GM12878 (cell line): ENCODE measurements at regions not wholly inside any gene's neighbourhood (a gene's known extent, or its start where the extent isn't known, plus 50 kb on each side); places are given as distances from the start of the nearest gene placed in this dataset.

Source experiments
- ATAC-seq: fragments of 200-7000 bp; cut with Tn5 transposase; 3 replicates; pipeline ENCODE4 v1.9.1; 2020; ENCODE audit warnings: mild to moderate bottlenecking, moderate library complexity
- BruUV-seq: library from RNA; stranded (reverse); fragments of 400-500 nt; replicated peaks from 2 replicates; lab custom pipeline; 2021; lab: Mats Ljungman, UMichigan
- CTCF ChIA-PET: fragments of 300-600 bp; sonication (Branson Sonifier 250); formaldehyde crosslinking; extraction: SDS; loops from one replicate; lab custom pipeline; 2021; ENCODE audit warnings: inconsistent platforms; lab: Yijun Ruan, JAX
- POLR2A ChIA-PET: fragments of 350-600 bp; formaldehyde crosslinking; extraction: SDS; loops from one replicate; lab custom pipeline; 2021; ENCODE audit warnings: inconsistent platforms; lab: Charles Lee
- RAD21 ChIA-PET: fragments of 300-600 bp; sonication (Branson Sonifier 250); formaldehyde crosslinking; loops from one replicate; lab custom pipeline; 2023; ENCODE audit warnings: antibody characterized with exemption; ENCODE audit not compliant: unreplicated experiment; lab: Charles Lee
- SMC1A ChIA-PET: fragments of 300-600 bp; sonication (Branson Sonifier 250); formaldehyde crosslinking; loops from one replicate; lab custom pipeline; 2023; ENCODE audit not compliant: unreplicated experiment, uncharacterized antibody; lab: Charles Lee
- DNase-seq: peaks from one replicate; pipeline ENCODE4 v3.0.0-alpha.2; 2011; ENCODE audit warnings: low read depth, low spot score
- FAIRE-seq: peaks from 3 replicates; lab custom pipeline; 2011; peaks lifted over from hg19 to GRCh38; lab: Jason Lieb, UNC
- H2AFZ ChIP-seq: 2 replicates; pipeline ENCODE4 v1.6.0; 2011; ENCODE audit warnings: low read depth, low read length, control low read depth; ENCODE audit not compliant: control insufficient read depth
- H3K27ac ChIP-seq: 2 replicates; pipeline ENCODE4 v1.5.1; 2011; ENCODE audit warnings: control low read depth; ENCODE audit not compliant: control insufficient read depth, insufficient read depth
- H3K27me3 ChIP-seq, 2 experiments: replicated peaks in 1 of 2; 2 replicates each; pipeline versions ENCODE4 v1.6.0 to v1.6.1; 2011; ENCODE audit warnings: low read length in 1 of 2; ENCODE audit not compliant: control insufficient read depth in 2 of 2, insufficient read depth in 2 of 2
- H3K36me3 ChIP-seq, 2 experiments: 2 replicates each; pipeline ENCODE4 v1.5.1; 2011; ENCODE audit warnings: low read length in 1 of 2; ENCODE audit not compliant: control insufficient read depth in 2 of 2, insufficient read depth in 2 of 2
- H3K4me1 ChIP-seq: 2 replicates; pipeline ENCODE4 v1.6.1; 2011; ENCODE audit warnings: mild to moderate bottlenecking, low read length, moderate library complexity, mixed read lengths; ENCODE audit not compliant: control insufficient read depth, insufficient read depth
- H3K4me2 ChIP-seq: 2 replicates; pipeline ENCODE4 v1.6.0; 2011; ENCODE audit warnings: control low read depth; ENCODE audit not compliant: control insufficient read depth, insufficient read depth
- H3K4me3 ChIP-seq: fragments of 200-600 bp; sonication (generic); 2 replicates; pipeline ENCODE4 v1.5.1; 2016
- H3K79me2 ChIP-seq: 2 replicates; pipeline ENCODE4 v1.6.0; 2011; ENCODE audit warnings: low read length; ENCODE audit not compliant: control insufficient read depth, insufficient read depth
- H3K9ac ChIP-seq: 2 replicates; pipeline ENCODE4 v1.8.0; 2011; ENCODE audit warnings: low read length, control low read depth, mixed read lengths; ENCODE audit not compliant: control insufficient read depth, insufficient read depth
- H3K9me3 ChIP-seq: replicated peaks from 3 replicates; pipeline ENCODE4 v1.5.1; 2011; ENCODE audit warnings: mild to moderate bottlenecking, low read length; ENCODE audit not compliant: control insufficient read depth, insufficient read depth
- H4K20me1 ChIP-seq: 2 replicates; pipeline ENCODE4 v1.6.0; 2011; ENCODE audit not compliant: control insufficient read depth, insufficient read depth
- CHD4 ChIP-seq: fragments of 200-600 bp; sonication (generic); IDR thresholded peaks from 2 replicates; pipeline ENCODE4 v1.6.1; 2016; ENCODE audit warnings: mild to moderate bottlenecking
- CREB1 ChIP-seq: IDR thresholded peaks from 2 replicates; pipeline ENCODE4 v1.6.1; 2012; ENCODE audit warnings: low read depth, mild to moderate bottlenecking, inconsistent platforms
- FOS ChIP-seq: IDR thresholded peaks from 3 replicates; pipeline ENCODE4 v1.6.1; 2011; ENCODE audit warnings: borderline replicate concordance; ENCODE audit not compliant: insufficient read length; ENCODE audit errors: extremely low read depth
- HDAC6 ChIP-seq: fragments of 200-600 bp; sonication (generic); IDR thresholded peaks from one replicate; pipeline ENCODE4 v1.8.0; 2017; ENCODE audit warnings: antibody characterized with exemption; ENCODE audit not compliant: unreplicated experiment
- HSF1 ChIP-seq: fragments of 150-350 bp; IDR thresholded peaks from 2 replicates; pipeline ENCODE4 v1.6.1; 2014; ENCODE audit warnings: mild to moderate bottlenecking, low read depth, low read length
- POU2F2 ChIP-seq: IDR thresholded peaks from 3 replicates; pipeline ENCODE4 v1.6.1; 2011; ENCODE audit warnings: low read depth, mild to moderate bottlenecking, low read length, borderline replicate concordance
- RCOR1 ChIP-seq: conservative IDR thresholded peaks from 2 replicates; pipeline ENCODE4 v1.6.1; 2012; ENCODE audit warnings: low read depth, low read length, improper control_type of control experiment
- SIX5 ChIP-seq: IDR thresholded peaks from 2 replicates; pipeline ENCODE4 v1.6.1; 2011; ENCODE audit warnings: mild to moderate bottlenecking, low read depth, low read length, moderate library complexity; ENCODE audit not compliant: severe bottlenecking
- SMAD5 ChIP-seq: IDR thresholded peaks from 2 replicates; pipeline ENCODE4 v1.6.1; 2016; ENCODE audit warnings: antibody characterized with exemption, low read depth
- TARDBP ChIP-seq: IDR thresholded peaks from 2 replicates; pipeline ENCODE4 v1.6.1; 2016; ENCODE audit warnings: borderline replicate concordance
- TBL1XR1 ChIP-seq: IDR thresholded peaks from 2 replicates; pipeline ENCODE4 v1.6.1; 2012; ENCODE audit warnings: low read depth, low read length, improper control_type of control experiment
- TCF7 ChIP-seq: IDR thresholded peaks from 2 replicates; pipeline ENCODE4 v1.6.1; 2014; ENCODE audit warnings: antibody characterized with exemption, borderline replicate concordance
- ZBED1 ChIP-seq: IDR thresholded peaks from 2 replicates; pipeline ENCODE4 v1.6.1; 2016; ENCODE audit warnings: borderline replicate concordance
- ZBTB40 ChIP-seq: fragments of 450-650 bp; IDR thresholded peaks from 2 replicates; pipeline ENCODE4 v1.6.1; 2016; ENCODE audit warnings: mild to moderate bottlenecking, moderate library complexity, borderline replicate concordance
- ZNF207 ChIP-seq: fragments of 450-650 bp; IDR thresholded peaks from 2 replicates; pipeline ENCODE4 v1.6.1; 2014; ENCODE audit warnings: antibody characterized with exemption, mild to moderate bottlenecking, borderline replicate concordance
- ZNF24 ChIP-seq: fragments of 450-650 bp; IDR thresholded peaks from 2 replicates; pipeline ENCODE4 v1.6.1; 2017; ENCODE audit warnings: antibody characterized with exemption, mild to moderate bottlenecking
- ZNF274 ChIP-seq: IDR thresholded peaks from one replicate; pipeline ENCODE4 v1.8.0; 2011; ENCODE audit not compliant: insufficient read length, insufficient read depth
- WGBS: methylation state at CpG from one replicate; pipeline ENCODE4 v1.1.6; 2016; ENCODE audit warnings: low lambda C conversion rate; ENCODE audit not compliant: insufficient replicate concordance, insufficient coverage; ENCODE audit errors: missing lambda C conversion rate; 5-methylcytosine and 5-hydroxymethylcytosine counted together
- in situ Hi-C: fragments of 300-500 bp; cut with MboI; formaldehyde crosslinking; loops from 9 replicates; pipeline ENCODE4 v1.14.3; 2018; ENCODE audit warnings: mixed read lengths
- intact Hi-C: fragments of 100-400 bp; cut with micrococcal nuclease; formaldehyde crosslinking; loops from one replicate; pipeline ENCODE4 v1.14.2; 2022; ENCODE audit not compliant: unreplicated experiment

GRCh38 chr6:101281266-101281665 lies 112.2 kb upstream of the GRIK2 start (continued):
- no peak for TF ChIP-seq ZNF274
- TF ChIP-seq, all 136 proteins: peak for 0

- DNase-seq: no peak
- BruUV-seq: no TSS peak
Observed at GRCh38 chr6:101284131-101284530, 109.4 kb upstream of the GRIK2 start.

More at GRCh38 chr6:101284131-101284530, 109.4 kb upstream of the GRIK2 start:
- POLR2A ChIA-PET: no interaction called here
- RAD21 ChIA-PET: no interaction called here
- Histone ChIP-seq H3K4me3 (no peak overlapping the region), H4K20me1 (no peaks in the 10 kb centered on the region), H3K4me1 (no peaks in the 10 kb centered on the region), H3K9ac (no peak overlapping the region), H3K4me2 (no peak overlapping the region), H2AFZ (no peak overlapping the region), H3K79me2 (no peaks in the 10 kb centered on the region), H3K27ac (no peak overlapping the region), H3K9me3 (no peaks in the 10 kb centered on the region), H3K27me3 (no peaks in the 10 kb centered on the region), H3K36me3 (no peaks in the 10 kb centered on the region)
- SMC1A ChIA-PET: no interaction called here
- in situ Hi-C loops (no loop called here), intact Hi-C loops (no loop called here)
- TF ChIP-seq ZNF274 (no peak), ZBED1 (no peak), CHD4 (no peak), ZNF207 (no peak), RCOR1 (no peak), ZNF24 (no peak), TBL1XR1 (no peak), ZBTB40 (no peak), TCF7 (no peak), TARDBP (no peak), HDAC6 (no peak), SIX5 (no peak), SMAD5 (no peak), POU2F2 (no peak), FOS (no peak), CREB1 (no peak), HSF1 (no peak)
- CTCF ChIA-PET: interaction anchor here (1.0 kb wide), 1 partner anchor 54 kb away, joined by 3 read pairs; no protein-coding TSS in a partner anchor
- WGBS: 5% methylated on average over 6 of the region's 6 CpGs
- FAIRE-seq (no peak), ATAC-seq (no peak)
